ENCODE measurements at regions not wholly inside any gene's neighbourhood (a gene's known extent, or its start where the extent isn't known, plus 50 kb on each side); places are given as distances from the start of the nearest gene placed in this dataset.

DNA sequence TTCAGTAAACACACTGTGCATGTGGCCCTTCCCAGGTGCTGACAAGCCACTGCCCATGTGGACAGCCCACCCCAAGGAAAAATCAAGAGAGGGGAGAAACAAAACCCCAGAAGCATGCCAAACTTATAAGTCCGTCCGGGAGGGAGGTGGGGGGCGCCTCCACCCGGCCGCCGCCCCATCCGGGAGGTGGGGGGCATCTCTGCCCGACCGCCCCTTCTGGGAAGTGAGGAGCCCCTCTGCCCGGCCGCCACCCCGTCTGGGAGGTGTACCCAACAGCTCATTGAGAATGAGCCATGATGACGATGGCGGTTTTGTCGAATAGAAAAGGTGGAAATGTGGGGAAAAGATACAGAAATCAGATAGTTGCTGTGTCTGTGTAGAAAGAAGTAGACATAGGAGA, 53.8 kb upstream of the C2CD4B start:
- Mint-ChIP-seq H3K27me3 (ENCODE audit: low read depth) (peaks cover 4% of the 10 kb centered on the region), H3K9me3 (peaks cover 8% of the 10 kb centered on the region), H3K4me1 (ENCODE audit: low read depth) (peaks cover 2% of the 10 kb centered on the region), H3K4me3 (no peak overlapping the region), H3K36me3 (ENCODE audit: low read depth) (no peaks in the 10 kb centered on the region), H3K27ac (no peak overlapping the region)
- intact Hi-C loops (cut with micrococcal nuclease): no loop called here
- no peak for DNase-seq
- CTCF ChIA-PET: no interaction called here

- Mint-ChIP-seq H3K36me3 (ENCODE audit: low read depth) (no peaks in the 10 kb centered on the region), H3K27me3 (ENCODE audit: low read depth) (peaks cover 4% of the 10 kb centered on the region), H3K4me3 (no peak overlapping the region), H3K27ac (no peak overlapping the region), H3K4me1 (ENCODE audit: low read depth) (peaks cover 2% of the 10 kb centered on the region), H3K9me3 (peaks cover 8% of the 10 kb centered on the region)
- no peak for DNase-seq
- intact Hi-C loops (cut with micrococcal nuclease): no loop called here
- CTCF ChIA-PET: no interaction called here
Observed at GRCh38 chr15:62219799-62220198, 54.7 kb upstream of the C2CD4B start.

DNA sequence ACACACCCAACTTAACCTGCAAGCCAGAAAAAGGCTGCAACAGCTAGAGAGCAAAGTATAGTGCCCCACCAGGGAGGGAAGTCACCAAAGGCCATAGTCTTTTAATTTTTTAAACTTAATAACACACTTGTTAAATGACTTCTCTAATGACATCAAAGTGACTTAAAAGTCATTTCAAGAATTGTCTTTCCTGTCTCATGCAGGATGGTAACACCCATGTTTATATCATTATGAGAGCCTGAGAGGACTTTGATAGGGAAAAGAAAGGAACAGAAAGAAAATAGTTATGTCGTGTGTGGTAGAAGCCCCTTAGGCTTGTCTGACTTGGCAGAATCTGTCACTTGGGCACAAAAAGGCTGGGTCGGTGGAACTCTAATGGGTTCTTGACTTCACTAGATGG, 57.9 kb upstream of the C2CD4B start:
- intact Hi-C loops (cut with micrococcal nuclease): no loop called here
- Mint-ChIP-seq H3K36me3 (ENCODE audit: low read depth) (no peaks in the 10 kb centered on the region), H3K9me3 (no peaks in the 10 kb centered on the region), H3K4me1 (ENCODE audit: low read depth) (peaks cover 2% of the 10 kb centered on the region), H3K27ac (no peak overlapping the region), H3K27me3 (ENCODE audit: low read depth) (peaks cover 12% of the 10 kb centered on the region), H3K4me3 (no peak overlapping the region)
- CTCF ChIA-PET: no interaction called here
- no peak for DNase-seq

- intact Hi-C loops (cut with micrococcal nuclease): no loop called here
- Mint-ChIP-seq H3K4me1 (ENCODE audit: low read depth) (no peaks in the 10 kb centered on the region), H3K27ac (no peak overlapping the region), H3K36me3 (ENCODE audit: low read depth) (peaks cover 2% of the 10 kb centered on the region), H3K27me3 (ENCODE audit: low read depth) (peaks cover 14% of the 10 kb centered on the region), H3K4me3 (no peak overlapping the region), H3K9me3 (no peaks in the 10 kb centered on the region)
- CTCF ChIA-PET: no interaction called here
- no peak for DNase-seq
Observed at GRCh38 chr15:62228604-62229003, 63.5 kb upstream of the C2CD4B start.

DNA sequence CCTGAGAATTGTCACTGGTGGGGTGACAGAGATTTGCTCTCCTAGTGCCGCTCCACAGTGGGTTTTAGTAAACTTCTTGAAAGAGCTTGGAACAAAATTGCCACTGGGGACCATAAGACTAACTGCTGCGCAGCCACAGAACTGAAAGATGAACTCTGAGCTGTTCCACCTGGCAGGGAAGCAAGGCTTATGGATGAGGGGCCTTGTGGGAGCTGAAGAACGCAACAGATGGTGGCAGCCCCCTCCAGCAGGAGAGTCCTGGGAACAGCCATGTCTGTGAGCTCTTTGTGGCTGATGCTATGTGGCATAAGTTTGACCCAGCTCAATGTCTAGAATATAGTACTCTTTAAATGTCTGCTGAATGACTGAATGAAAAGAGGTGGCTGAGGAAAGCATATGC, 66.8 kb upstream of the C2CD4B start:
- Mint-ChIP-seq H3K4me1 (ENCODE audit: low read depth) (no peaks in the 10 kb centered on the region), H3K4me3 (no peak overlapping the region), H3K9me3 (no peaks in the 10 kb centered on the region), H3K27me3 (ENCODE audit: low read depth) (peaks cover 14% of the 10 kb centered on the region), H3K36me3 (ENCODE audit: low read depth) (peaks cover 2% of the 10 kb centered on the region), H3K27ac (no peak overlapping the region)
- DNase-seq: no peak
- CTCF ChIA-PET: interaction anchor here (0.9 kb wide), 1 partner anchor 22 kb away, joined by 3 read pairs; no protein-coding TSS in a partner anchor
- intact Hi-C loops (cut with micrococcal nuclease): no loop called here

DNA sequence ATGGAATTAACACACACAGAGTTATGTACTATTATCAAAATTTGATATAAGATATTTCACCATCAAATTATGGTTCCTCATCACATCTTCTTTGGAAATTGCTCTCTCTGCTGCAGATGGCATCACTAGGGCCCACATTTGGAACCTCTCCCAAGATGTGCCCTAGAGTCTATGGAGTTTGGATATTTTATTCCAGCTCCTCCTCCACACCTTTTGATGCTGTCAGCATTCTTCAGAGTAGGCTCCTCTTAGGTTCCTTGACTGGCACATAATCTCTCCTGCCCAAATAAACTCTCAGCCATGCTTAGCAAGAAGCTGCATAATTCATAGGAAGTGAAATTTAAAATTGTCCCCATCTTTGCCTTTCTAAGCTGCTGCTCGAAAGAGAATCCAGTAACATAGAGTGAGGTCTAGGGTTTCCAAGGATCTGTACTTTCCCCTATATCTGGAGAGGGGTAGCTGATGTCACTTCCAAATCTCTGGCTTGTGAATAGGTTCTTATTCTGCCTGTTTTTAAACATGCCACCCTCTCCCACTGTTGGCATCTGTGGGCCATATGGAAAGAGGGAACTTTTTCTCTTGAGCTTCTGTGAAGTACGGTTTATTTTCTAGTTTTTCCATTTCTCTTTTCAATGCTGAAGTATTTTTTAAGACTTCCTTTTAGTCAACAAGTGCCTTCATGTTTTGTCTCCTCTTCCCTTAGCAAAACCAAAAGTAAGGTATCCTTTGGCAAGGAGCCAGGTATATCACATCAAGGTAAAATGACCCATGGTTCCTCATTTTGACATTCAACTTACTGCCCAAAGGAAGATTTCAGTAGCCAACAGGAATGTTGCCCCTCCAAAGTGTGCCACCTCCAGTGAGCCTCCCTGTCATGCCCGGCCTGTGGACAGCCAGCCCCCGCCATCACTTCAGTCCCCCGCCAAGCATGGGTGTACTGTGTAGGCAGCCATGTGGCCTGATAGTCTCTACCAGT, 75.3 kb upstream of the C2CD4B start:
- Mint-ChIP-seq H3K27ac (no peak overlapping the region), H3K4me3 (no peak overlapping the region), H3K27me3 (ENCODE audit: low read depth) (no peaks in the 10 kb centered on the region), H3K9me3 (peaks cover 1% of the 10 kb centered on the region), H3K36me3 (ENCODE audit: low read depth) (no peaks in the 10 kb centered on the region), H3K4me1 (ENCODE audit: low read depth) (no peaks in the 10 kb centered on the region)
- intact Hi-C loops (cut with micrococcal nuclease): no loop called here
- CTCF ChIA-PET: interaction anchor here (0.6 to 1.5 kb wide), 6 partner anchors 13 to 674 kb away, joined by 3 to 9 read pairs (median 4); no protein-coding TSS in a partner anchor
- no peak for DNase-seq

DNA sequence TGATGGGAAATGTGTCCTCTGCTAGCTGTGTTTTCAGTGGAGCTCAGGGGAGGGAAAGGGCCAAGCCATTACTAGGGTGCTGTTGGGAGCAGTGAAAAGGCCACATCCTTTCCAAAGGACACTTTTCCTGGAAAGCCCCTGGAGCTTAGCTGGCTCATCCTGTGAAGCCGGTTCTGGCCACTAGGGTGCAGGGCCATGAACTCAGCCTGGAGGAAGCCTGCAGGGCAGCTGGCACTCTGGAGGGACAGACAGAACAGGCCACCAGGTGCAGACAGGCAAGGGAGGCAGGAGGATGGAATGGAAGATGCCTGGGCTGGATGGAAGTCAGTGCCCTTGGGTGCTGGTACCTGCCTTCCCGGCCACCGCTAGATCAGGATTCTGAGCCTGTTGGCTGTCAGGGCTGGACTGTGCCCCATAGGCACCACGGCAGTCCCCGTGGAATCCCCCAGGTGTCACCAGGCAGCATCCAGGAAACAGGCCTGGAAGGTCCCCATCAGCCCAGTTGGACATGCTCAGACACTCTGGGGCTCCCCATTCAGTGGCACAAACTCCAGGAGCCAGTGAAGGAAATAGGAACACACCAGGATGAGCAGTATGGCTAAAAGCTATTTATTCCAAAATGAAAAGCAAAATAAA, 76.2 kb upstream of the C2CD4B start:
- no peak overlapping the region for H3K4me3 Mint-ChIP-seq
- H3K27ac Mint-ChIP-seq: no peak overlapping the region
- CTCF ChIA-PET: interaction anchor here (0.6 to 1.5 kb wide), 2 partner anchors 14 to 673 kb away, joined by 5 to 9 read pairs; no protein-coding TSS in a partner anchor
- H3K9me3 Mint-ChIP-seq: peaks cover 1% of the 10 kb centered on the region
- intact Hi-C loops (cut with micrococcal nuclease): no loop called here
- H3K36me3 Mint-ChIP-seq (ENCODE audit: low read depth): no peaks in the 10 kb centered on the region
- H3K27me3 Mint-ChIP-seq (ENCODE audit: low read depth): no peaks in the 10 kb centered on the region
- DNase-seq: no peak
- no peaks in the 10 kb centered on the region for H3K4me1 Mint-ChIP-seq (ENCODE audit: low read depth)

DNA sequence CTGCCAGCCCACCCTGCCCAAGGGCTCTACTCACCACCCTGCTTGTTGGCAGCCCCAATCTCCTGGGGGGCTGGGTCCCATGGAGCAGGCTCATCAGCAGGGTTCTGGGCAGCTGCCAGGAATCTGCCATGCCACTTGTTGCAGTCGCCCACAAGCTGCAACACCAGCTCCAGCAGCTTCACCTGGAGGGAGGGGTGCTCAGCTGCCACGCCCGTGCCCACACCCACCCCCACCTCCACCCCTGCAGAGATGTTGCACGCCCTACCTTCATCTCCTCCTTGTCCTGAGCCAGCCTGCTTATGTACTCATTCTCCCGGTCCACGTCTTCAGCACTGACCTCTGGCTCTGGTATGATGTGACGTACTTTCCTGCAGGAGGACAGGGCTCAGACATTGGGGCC, 77.9 kb upstream of the C2CD4B start:
- Mint-ChIP-seq H3K36me3 (ENCODE audit: low read depth) (no peaks in the 10 kb centered on the region), H3K4me1 (ENCODE audit: low read depth) (no peaks in the 10 kb centered on the region), H3K4me3 (no peak overlapping the region), H3K27me3 (ENCODE audit: low read depth) (peaks cover 8% of the 10 kb centered on the region), H3K27ac (no peak overlapping the region), H3K9me3 (peaks cover 1% of the 10 kb centered on the region)
- CTCF ChIA-PET: no interaction called here
- intact Hi-C loops (cut with micrococcal nuclease): no loop called here
- DNase-seq: no peak

DNA sequence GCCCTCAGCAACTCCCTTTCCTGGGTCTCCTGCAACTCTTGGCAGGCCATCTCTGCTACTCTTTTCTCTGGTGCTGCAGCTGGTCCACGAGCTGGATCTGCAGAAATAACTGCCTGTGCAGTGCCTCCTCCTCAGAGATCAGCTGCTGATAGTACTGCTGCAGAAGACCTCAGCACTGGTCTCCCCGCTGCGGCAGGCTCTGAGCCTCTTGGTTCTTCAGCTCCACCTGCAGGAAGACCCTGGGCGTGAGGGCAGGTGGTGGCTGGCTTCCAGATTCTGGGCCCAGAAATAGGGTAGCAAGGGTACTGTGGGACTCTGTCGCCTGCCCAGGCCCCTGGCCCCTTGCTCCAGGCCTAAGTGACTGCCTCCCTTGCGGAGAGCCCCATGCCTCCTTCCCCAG, 79.7 kb upstream of the C2CD4B start:
- no peak overlapping the region for H3K4me3 Mint-ChIP-seq
- H3K27me3 Mint-ChIP-seq (ENCODE audit: low read depth): peaks cover 8% of the 10 kb centered on the region
- no peak overlapping the region for H3K27ac Mint-ChIP-seq
- DNase-seq: no peak
- H3K4me1 Mint-ChIP-seq (ENCODE audit: low read depth): no peaks in the 10 kb centered on the region
- no peaks in the 10 kb centered on the region for H3K9me3 Mint-ChIP-seq
- CTCF ChIA-PET: interaction anchor here (0.6 to 1.5 kb wide), 2 partner anchors 9 to 146 kb away, joined by 3 to 11 read pairs; no protein-coding TSS in a partner anchor
- no peaks in the 10 kb centered on the region for H3K36me3 Mint-ChIP-seq (ENCODE audit: low read depth)
- intact Hi-C loops (cut with micrococcal nuclease): no loop called here

- Mint-ChIP-seq H3K4me3 (no peak overlapping the region), H3K27me3 (ENCODE audit: low read depth) (peaks cover 10% of the 10 kb centered on the region), H3K9me3 (no peaks in the 10 kb centered on the region), H3K36me3 (ENCODE audit: low read depth) (no peaks in the 10 kb centered on the region), H3K4me1 (ENCODE audit: low read depth) (no peaks in the 10 kb centered on the region), H3K27ac (no peak overlapping the region)
- intact Hi-C loops (cut with micrococcal nuclease): no loop called here
- CTCF ChIA-PET: interaction anchor here (0.7 kb wide), 1 partner anchor 10 kb away, joined by 3 read pairs; no protein-coding TSS in a partner anchor
- DNase-seq: no peak
Observed at GRCh38 chr15:62248277-62248984, 83.3 kb upstream of the C2CD4B start.

- CTCF ChIA-PET: no interaction called here
- Mint-ChIP-seq H3K36me3 (ENCODE audit: low read depth) (no peaks in the 10 kb centered on the region), H3K9me3 (no peaks in the 10 kb centered on the region), H3K27ac (no peak overlapping the region), H3K4me3 (no peak overlapping the region), H3K27me3 (ENCODE audit: low read depth) (peaks cover 10% of the 10 kb centered on the region), H3K4me1 (ENCODE audit: low read depth) (no peaks in the 10 kb centered on the region)
- DNase-seq: no peak
- intact Hi-C loops (cut with micrococcal nuclease): no loop called here
Observed at GRCh38 chr15:62249501-62249900, 84.4 kb upstream of the C2CD4B start.

- Mint-ChIP-seq H3K4me1 (ENCODE audit: low read depth) (no peaks in the 10 kb centered on the region), H3K9me3 (no peaks in the 10 kb centered on the region), H3K36me3 (ENCODE audit: low read depth) (no peaks in the 10 kb centered on the region), H3K27ac (no peak overlapping the region), H3K27me3 (ENCODE audit: low read depth) (peaks cover 14% of the 10 kb centered on the region), H3K4me3 (no peak overlapping the region)
- DNase-seq: no peak
- intact Hi-C loops (cut with micrococcal nuclease): loop anchor here (5.0 kb wide), 2 partner anchors 83 to 178 kb away; partner anchors contain the start of gene C2CD4B
- CTCF ChIA-PET: no interaction called here
Observed at GRCh38 chr15:62250186-62250585, 85.1 kb upstream of the C2CD4B start.

Data from activated naive CD4-positive, alpha-beta T cell treated with anti-CD3 and anti-CD28 coated beads for 36 hours (primary cell).